Mesodermal cell (in vitro differentiated cells): ENCODE measurements at regions not wholly inside any gene's neighbourhood (a gene's known extent, or its start where the extent isn't known, plus 50 kb on each side); places are given as distances from the start of the nearest gene placed in this dataset.

ENCODE experiments used
- H3K27ac ChIP-seq: 2 replicates; pipeline ENCODE4 v1.7.0; 2013; ENCODE audit warnings: mild to moderate bottlenecking, low read depth, low read length, moderate library complexity; ENCODE audit not compliant: severe bottlenecking
- H3K36me3 ChIP-seq: 2 replicates; pipeline ENCODE4 v1.7.1; 2013; ENCODE audit warnings: mild to moderate bottlenecking, low read length, moderate library complexity; ENCODE audit not compliant: control insufficient read depth, insufficient read depth
- H3K4me1 ChIP-seq: one replicate; pipeline ENCODE4 v1.7.1; 2013; ENCODE audit warnings: mild to moderate bottlenecking, low read length; ENCODE audit not compliant: insufficient read depth, control insufficient read depth, poor library complexity, severe bottlenecking
- H3K4me3 ChIP-seq: 2 replicates; pipeline ENCODE4 v1.7.0; 2013; ENCODE audit warnings: low read length, control low read depth, mild to moderate bottlenecking; ENCODE audit not compliant: insufficient read depth, poor library complexity, severe bottlenecking; ENCODE audit errors: extremely low read depth
- H3K9me3 ChIP-seq: 2 replicates; pipeline ENCODE4 v1.7.1; 2013; ENCODE audit warnings: mild to moderate bottlenecking, low read length, moderate library complexity; ENCODE audit not compliant: control insufficient read depth
- WGBS, 2 experiments: methylation state at CpG; one replicate each; pipeline ENCODE4 v1.1.5; 2013; ENCODE audit warnings: missing lambda C conversion rate in 2 of 2; ENCODE audit not compliant: insufficient coverage in 2 of 2; 5-methylcytosine and 5-hydroxymethylcytosine counted together

DNA sequence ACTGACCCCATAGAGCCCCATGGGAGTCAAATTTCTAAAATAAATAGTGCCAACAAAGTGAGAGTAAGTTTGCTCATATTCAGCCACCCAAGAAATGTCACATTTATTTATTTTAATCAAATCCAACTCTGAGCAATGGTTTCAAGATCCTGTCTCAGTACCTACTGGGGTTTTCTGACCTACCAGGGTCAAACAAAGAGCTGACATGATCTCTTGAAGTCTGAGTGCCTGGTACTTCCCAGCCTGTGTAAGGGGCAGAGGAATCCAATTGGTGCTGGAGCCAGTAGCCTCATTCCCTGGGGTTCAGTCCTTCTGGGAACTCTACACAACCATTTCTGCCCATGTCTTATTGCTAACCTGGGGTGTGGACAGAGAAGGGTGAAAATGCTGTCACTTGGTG is 104.6 kb upstream of the SERP2 start:
- Histone ChIP-seq H3K4me3 (no peak overlapping the region), H3K9me3 (peaks cover 2% of the 10 kb centered on the region), H3K4me1 (peaks cover 10% of the 10 kb centered on the region), H3K36me3 (no peaks in the 10 kb centered on the region), H3K27ac (no peak overlapping the region)

- peaks cover 2% of the 10 kb centered on the region for H3K9me3 ChIP-seq
- no peak overlapping the region for H3K27ac ChIP-seq
- peaks cover 10% of the 10 kb centered on the region for H3K4me1 ChIP-seq
- WGBS, 2 experiments, result 84 to 92% methylated on average over 2 of the region's 3 CpGs
- no peaks in the 10 kb centered on the region for H3K36me3 ChIP-seq
- H3K4me3 ChIP-seq, result no peak overlapping the region
Measured at GRCh38 chr13:44270150-44270549, 103.5 kb upstream of the SERP2 start.

GRCh38 chr13:44271031-44271455 is 102.6 kb upstream of the SERP2 start:
- Histone ChIP-seq H3K4me3 (no peak overlapping the region), H3K9me3 (peaks cover 2% of the 10 kb centered on the region), H3K27ac (no peak overlapping the region), H3K36me3 (no peaks in the 10 kb centered on the region), H3K4me1 (peaks cover 10% of the 10 kb centered on the region)
- WGBS, 2 experiments, result 87% methylated on average over 4 of the region's 4 CpGs; no CpG with 5 or more reads in 1 of the 2 experiments

DNA sequence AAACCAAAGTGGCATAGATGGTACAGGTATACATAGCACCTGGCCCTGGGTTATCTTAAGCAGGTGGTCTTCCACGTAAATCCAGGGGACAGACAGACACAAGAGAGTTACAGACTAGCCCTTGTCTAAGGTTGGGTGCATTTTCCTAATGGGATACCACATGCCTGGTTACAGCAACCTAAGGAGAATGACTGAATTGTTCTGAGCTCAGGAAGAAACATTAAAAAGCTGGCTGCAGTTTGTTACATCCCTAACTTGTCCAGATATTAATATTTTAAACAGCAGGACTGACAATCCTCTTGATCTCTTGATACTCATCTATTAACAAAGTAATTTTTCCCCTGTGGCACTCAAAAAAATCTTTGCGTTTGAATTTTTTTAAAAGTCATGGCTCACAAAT is 102.2 kb upstream of the SERP2 start:
- WGBS, 2 experiments, result 94 to 96% methylated on average over 2 of the region's 2 CpGs

DNA sequence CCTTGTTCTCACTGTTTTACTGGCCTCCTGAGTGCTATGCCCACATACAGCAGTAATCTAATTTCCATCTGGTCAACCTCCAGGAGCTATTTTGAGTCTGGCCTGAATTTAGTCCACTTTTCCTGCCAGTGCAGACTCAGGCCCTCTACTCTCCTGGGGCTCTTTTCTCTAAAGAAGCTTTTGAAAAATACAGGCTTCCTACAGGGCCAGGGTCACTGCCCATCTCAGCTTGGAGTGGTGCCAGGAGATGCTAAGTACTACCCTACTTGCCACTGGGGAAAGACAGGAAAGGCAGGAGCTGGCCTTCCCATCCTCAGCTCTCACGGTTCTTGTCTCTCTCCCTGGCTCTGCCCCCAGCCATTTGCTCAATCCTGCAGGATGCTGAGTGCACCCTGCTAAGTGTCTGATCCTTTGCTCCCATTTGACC is 101.7 kb upstream of the SERP2 start:
- Histone ChIP-seq H3K4me1 (peaks cover 10% of the 10 kb centered on the region), H3K9me3 (no peaks in the 10 kb centered on the region), H3K27ac (no peak overlapping the region), H3K4me3 (no peak overlapping the region), H3K36me3 (no peaks in the 10 kb centered on the region)
- 75 to 100% methylated on average over 1 of the region's 1 CpG for WGBS, 2 experiments

More for the DNA sequence above, 102.2 kb upstream of the SERP2 start:
- Histone ChIP-seq H3K27ac (no peak overlapping the region), H3K4me1 (peaks cover 10% of the 10 kb centered on the region), H3K36me3 (no peaks in the 10 kb centered on the region), H3K9me3 (peaks cover 2% of the 10 kb centered on the region), H3K4me3 (no peak overlapping the region)

DNA sequence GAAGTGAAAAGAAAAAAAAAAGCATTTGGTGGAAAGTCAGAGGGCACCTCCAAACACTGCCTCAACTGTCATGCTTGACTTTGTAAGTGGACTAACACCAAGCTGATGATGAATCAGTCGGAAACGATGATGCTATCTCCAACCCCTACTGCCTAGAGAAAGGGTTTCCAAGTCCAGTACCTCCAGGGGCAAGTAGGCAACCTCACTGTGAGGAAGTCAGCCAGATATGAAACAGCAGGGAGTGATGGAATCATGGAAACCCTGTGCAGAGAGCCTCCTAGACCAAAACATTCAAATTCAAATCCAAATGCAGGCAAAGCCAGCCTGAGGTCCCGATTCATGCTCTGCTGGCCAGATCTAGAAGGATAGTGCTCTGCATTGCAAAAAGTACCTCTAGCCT is 100.9 kb upstream of the SERP2 start:
- H3K4me1 ChIP-seq, result peaks cover 10% of the 10 kb centered on the region
- WGBS, 2 experiments, result 90 to 100% methylated on average over 1 to 2 of the region's 3 CpGs
- H3K27ac ChIP-seq, result no peak overlapping the region
- no peak overlapping the region for H3K4me3 ChIP-seq
- H3K9me3 ChIP-seq, result no peaks in the 10 kb centered on the region
- H3K36me3 ChIP-seq, result no peaks in the 10 kb centered on the region

DNA sequence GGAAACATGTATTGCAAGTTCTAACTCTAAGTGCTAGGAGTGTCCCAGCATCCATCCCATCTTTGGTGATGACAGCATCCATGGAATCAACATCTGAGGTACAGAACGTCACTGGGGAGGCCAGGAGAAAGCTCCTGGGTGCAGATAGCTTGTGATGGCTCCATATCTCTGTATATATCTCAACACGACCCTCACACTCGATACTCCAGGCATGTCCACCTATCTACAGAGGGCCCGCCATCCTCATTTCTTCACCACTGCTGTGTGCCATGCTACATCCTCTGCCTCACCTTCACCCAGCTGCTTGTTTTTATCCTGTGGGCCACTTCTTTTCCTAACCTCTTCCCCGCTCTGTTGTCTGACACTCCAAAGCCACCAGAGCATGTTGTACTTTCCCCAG is 100.4 kb upstream of the SERP2 start:
- 87 to 90% methylated on average over 4 of the region's 5 CpGs for WGBS, 2 experiments
- no peak overlapping the region for H3K4me3 ChIP-seq
- H3K27ac ChIP-seq, result no peak overlapping the region
- H3K9me3 ChIP-seq, result no peaks in the 10 kb centered on the region
- no peaks in the 10 kb centered on the region for H3K36me3 ChIP-seq
- H3K4me1 ChIP-seq, result peaks cover 10% of the 10 kb centered on the region

GRCh38 chr13:44273991-44274770 is 99.4 kb upstream of the SERP2 start:
- no peaks in the 10 kb centered on the region for H3K36me3 ChIP-seq
- no peak overlapping the region for H3K4me3 ChIP-seq
- H3K27ac ChIP-seq, result no peak overlapping the region
- H3K4me1 ChIP-seq, result peaks cover 10% of the 10 kb centered on the region
- 97 to 98% methylated on average over 3 to 4 of the region's 6 CpGs for WGBS, 2 experiments
- H3K9me3 ChIP-seq, result no peaks in the 10 kb centered on the region

DNA sequence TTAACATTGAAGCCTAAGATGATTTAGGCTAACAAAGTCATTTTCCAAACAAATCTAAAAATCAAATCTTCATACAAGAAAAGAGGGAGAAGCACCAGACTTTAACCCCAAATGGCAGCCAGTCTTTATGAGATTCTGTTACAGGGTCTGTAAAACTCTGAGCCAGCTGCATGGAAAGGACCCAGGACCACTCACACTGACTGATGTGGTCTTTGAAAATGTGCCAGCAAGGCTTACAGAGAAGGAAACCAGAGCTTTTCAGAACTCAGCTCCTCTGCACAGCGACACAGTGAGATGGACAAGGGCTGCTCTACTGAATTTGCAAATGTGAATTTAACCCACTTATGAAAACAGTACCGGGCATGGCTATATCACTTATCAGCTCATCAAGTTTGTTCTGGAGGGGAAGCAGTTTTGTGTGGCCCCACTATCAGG is 98.8 kb upstream of the SERP2 start:
- Histone ChIP-seq H3K4me1 (peaks cover 10% of the 10 kb centered on the region), H3K27ac (no peak overlapping the region), H3K4me3 (no peak overlapping the region), H3K36me3 (no peaks in the 10 kb centered on the region), H3K9me3 (no peaks in the 10 kb centered on the region)
- 91 to 94% methylated on average over 1 to 2 of the region's 2 CpGs for WGBS, 2 experiments

GRCh38 chr13:44275381-44275780 is 98.2 kb upstream of the SERP2 start:
- Histone ChIP-seq H3K4me1 (peaks cover 9% of the 10 kb centered on the region), H3K36me3 (no peaks in the 10 kb centered on the region), H3K9me3 (no peaks in the 10 kb centered on the region), H3K4me3 (no peak overlapping the region), H3K27ac (no peak overlapping the region)

- WGBS, 2 experiments, result 89 to 100% methylated on average over 1 to 3 of the region's 3 CpGs
- Histone ChIP-seq H3K9me3 (no peaks in the 10 kb centered on the region), H3K4me1 (peaks cover 5% of the 10 kb centered on the region), H3K36me3 (no peaks in the 10 kb centered on the region), H3K27ac (no peak overlapping the region), H3K4me3 (no peak overlapping the region)
Measured at GRCh38 chr13:44276061-44276460, 97.6 kb upstream of the SERP2 start.
